Chondrocyte (in vitro differentiated cells): ENCODE measurements at regions not wholly inside any gene's neighbourhood (a gene's known extent, or its start where the extent isn't known, plus 50 kb on each side); places are given as distances from the start of the nearest gene placed in this dataset.
"Not testable (repeated sequence)": the region's sequence is repeated elsewhere in the genome, so short reads cannot be mapped to it uniquely, and the experiment has no call there.

Experiments used
- DNase-seq: peaks from one replicate; pipeline ENCODE4 v3.0.0; 2021; ENCODE audit warnings: mixed read lengths, low spot score
- H3K27ac Mint-ChIP-seq: one replicate; pipeline ENCODE4 v1.8.0; 2021; ENCODE audit warnings: mild to moderate bottlenecking, moderate library complexity, mixed read lengths; ENCODE audit not compliant: unreplicated experiment
- H3K27me3 Mint-ChIP-seq: 2 replicates; pipeline ENCODE4 v1.8.0; 2021; ENCODE audit warnings: low read depth, mixed read lengths
- H3K36me3 Mint-ChIP-seq: 2 replicates; pipeline ENCODE4 v1.8.0; 2021; ENCODE audit warnings: low read depth, mixed read lengths
- H3K4me1 Mint-ChIP-seq: 2 replicates; pipeline ENCODE4 v1.8.0; 2021; ENCODE audit warnings: low read depth, mild to moderate bottlenecking, mixed read lengths
- H3K4me3 Mint-ChIP-seq: one replicate; pipeline ENCODE4 v1.8.0; 2021; ENCODE audit warnings: mild to moderate bottlenecking, moderate library complexity, mixed read lengths; ENCODE audit not compliant: unreplicated experiment
- H3K9me3 Mint-ChIP-seq: 2 replicates; pipeline ENCODE4 v1.8.0; 2021; ENCODE audit warnings: low read depth, mixed read lengths
- CTCF ChIP-seq: fragments of 200-600 bp; sonication (generic); IDR thresholded peaks from 2 replicates; pipeline ENCODE4 v1.5.0; 2021; ENCODE audit warnings: antibody characterized with exemption, mild to moderate bottlenecking, moderate library complexity

GRCh38 chr5:179459771-179460170 lies 90.6 kb upstream of the RUFY1 start:
- Mint-ChIP-seq H3K9me3 (peaks cover 20% of the 10 kb centered on the region), H3K4me3 (no peak overlapping the region), H3K36me3 (no peaks in the 10 kb centered on the region), H3K27ac (no peak overlapping the region), H3K27me3 (peaks cover 4% of the 10 kb centered on the region), H3K4me1 (no peaks in the 10 kb centered on the region)
- DNase-seq: no peak
- no peak for TF ChIP-seq CTCF

- no peak overlapping the region for H3K4me3 Mint-ChIP-seq
- H3K36me3 Mint-ChIP-seq: no peaks in the 10 kb centered on the region
- H3K4me1 Mint-ChIP-seq: no peaks in the 10 kb centered on the region
- no peak overlapping the region for H3K27ac Mint-ChIP-seq
- peaks cover 16% of the 10 kb centered on the region for H3K9me3 Mint-ChIP-seq
- peaks cover 4% of the 10 kb centered on the region for H3K27me3 Mint-ChIP-seq
- no peak for TF ChIP-seq CTCF
- DNase-seq: no peak
These were observed 92.7 kb upstream of the RUFY1 start for GRCh38 chr5:179457612-179458011.

- H3K36me3 Mint-ChIP-seq, H3K4me3 Mint-ChIP-seq, H3K27ac Mint-ChIP-seq, H3K27me3 Mint-ChIP-seq, H3K4me1 Mint-ChIP-seq: not testable (repeated sequence)
- DNase-seq: peak; percentile 89
- peaks cover 22% of the 10 kb centered on the region for H3K9me3 Mint-ChIP-seq
These were observed 94.3 kb upstream of the RUFY1 start for GRCh38 chr5:179456075-179456474.

GRCh38 chr5:179455320-179455719 lies 95.0 kb upstream of the RUFY1 start:
- DNase-seq: peak; percentile 42
- Mint-ChIP-seq H3K27ac (no peak overlapping the region), H3K36me3 (peaks cover 2% of the 10 kb centered on the region), H3K27me3 (peaks cover 4% of the 10 kb centered on the region), H3K4me3 (no peak overlapping the region), H3K4me1 (no peaks in the 10 kb centered on the region), H3K9me3 (peaks cover 30% of the 10 kb centered on the region)
- TF ChIP-seq CTCF: no peak

- Mint-ChIP-seq H3K4me1 (no peaks in the 10 kb centered on the region), H3K27ac (no peak overlapping the region), H3K9me3 (peaks cover 35% of the 10 kb centered on the region), H3K27me3 (no peaks in the 10 kb centered on the region), H3K36me3 (peaks cover 2% of the 10 kb centered on the region), H3K4me3 (no peak overlapping the region)
- peak; percentile 55 for DNase-seq
- TF ChIP-seq CTCF: no peak
These were observed 96.0 kb upstream of the RUFY1 start for GRCh38 chr5:179454356-179454755.

GRCh38 chr5:179453616-179454015 lies 96.7 kb upstream of the RUFY1 start:
- Mint-ChIP-seq H3K4me3 (no peak overlapping the region), H3K9me3 (peaks cover 35% of the 10 kb centered on the region), H3K27ac (no peak overlapping the region), H3K4me1 (no peaks in the 10 kb centered on the region), H3K27me3 (no peaks in the 10 kb centered on the region), H3K36me3 (peaks cover 2% of the 10 kb centered on the region)
- TF ChIP-seq CTCF: no peak
- DNase-seq: peak; percentile 58
